ENCODE measurements at regions not wholly inside any gene's neighbourhood (a gene's known extent, or its start where the extent isn't known, plus 50 kb on each side); places are given as distances from the start of the nearest gene placed in this dataset.

- DNase-seq (ENCODE audit: low read depth) = no peak
These were observed 504.2 kb downstream of the ANXA1 start for GRCh38 chr9:73655831-73656230.

GRCh38 chr9:73665253-73665652 is 513.6 kb downstream of the ANXA1 start:
- DNase-seq (ENCODE audit: low read depth) = no peak

- DNase-seq (ENCODE audit: low read depth) = no peak
These were observed 516.1 kb downstream of the ANXA1 start for GRCh38 chr9:73667749-73668148.

GRCh38 chr9:73680831-73681230 is 529.2 kb downstream of the ANXA1 start:
- DNase-seq (ENCODE audit: low read depth) = no peak

DNA sequence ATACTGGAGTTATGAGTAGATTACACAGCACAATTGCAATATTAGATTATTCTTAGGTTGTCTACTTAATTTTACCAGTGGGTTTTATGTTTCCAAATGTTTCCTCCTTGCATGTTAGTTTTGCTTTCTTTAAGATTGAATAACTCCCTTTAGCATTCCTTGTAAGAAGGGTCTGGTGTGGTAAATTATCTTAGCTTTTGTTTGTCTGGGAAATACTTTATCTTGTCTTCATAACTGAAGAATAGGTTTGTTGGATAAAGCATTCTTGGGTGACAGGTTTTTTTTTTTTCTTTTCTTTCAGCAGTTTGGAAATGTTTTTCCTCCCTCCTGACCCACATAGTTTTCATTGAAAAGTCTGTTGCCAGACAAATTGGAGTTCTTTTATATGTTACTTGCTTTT is 531.1 kb downstream of the ANXA1 start:
- DNase-seq (ENCODE audit: low read depth) = no peak

- DNase-seq (ENCODE audit: low read depth) = peak; percentile 48
These were observed 532.4 kb downstream of the ANXA1 start for GRCh38 chr9:73683862-73684591.

DNA sequence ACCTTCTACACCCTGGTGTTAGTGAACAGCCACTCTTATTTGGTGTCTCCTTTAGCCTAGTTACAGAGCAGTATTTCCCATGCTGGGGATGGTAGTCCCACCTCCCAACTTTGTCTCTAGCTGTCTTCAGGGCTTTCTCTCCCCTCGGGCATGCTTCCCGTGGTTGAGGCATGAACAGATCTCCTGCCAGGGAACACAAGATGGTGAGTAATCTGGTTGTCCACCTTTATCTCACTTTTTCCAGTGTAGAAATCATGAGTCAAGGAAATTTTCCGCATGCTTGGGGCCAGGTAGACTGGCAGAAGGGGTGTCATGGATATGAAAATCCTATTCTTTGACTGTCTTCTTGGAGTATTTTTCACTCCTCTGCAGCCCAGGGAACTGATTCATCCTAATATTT is 532.9 kb downstream of the ANXA1 start:
- no peak for DNase-seq (ENCODE audit: low read depth)

GRCh38 chr9:73685786-73686185 is 534.1 kb downstream of the ANXA1 start:
- DNase-seq (ENCODE audit: low read depth) = no peak

- DNase-seq (ENCODE audit: low read depth) = no peak
These were observed 537.6 kb downstream of the ANXA1 start for GRCh38 chr9:73689051-73689870.

GRCh38 chr9:73701415-73702057 is 549.9 kb downstream of the ANXA1 start:
- no peak for DNase-seq (ENCODE audit: low read depth)

DNA sequence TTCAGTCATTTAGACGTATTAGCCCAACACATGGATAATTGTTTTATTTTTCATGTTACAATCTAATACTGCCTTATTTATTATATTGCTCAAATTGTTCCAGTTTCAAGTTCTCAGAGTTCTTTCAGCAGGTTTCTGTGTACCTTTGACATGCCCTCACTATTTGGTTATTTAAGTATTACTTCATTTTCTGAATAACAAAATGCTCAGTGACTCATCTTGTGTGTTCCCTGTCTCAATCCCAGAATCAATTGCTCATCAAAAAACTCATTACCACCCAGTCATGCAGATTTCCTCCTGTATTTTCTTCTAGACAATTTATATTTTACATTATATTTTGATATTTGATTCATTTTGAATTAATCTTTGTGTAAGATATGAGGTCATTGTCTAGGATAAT is 562.6 kb downstream of the ANXA1 start:
- no peak for DNase-seq (ENCODE audit: low read depth)

DNA sequence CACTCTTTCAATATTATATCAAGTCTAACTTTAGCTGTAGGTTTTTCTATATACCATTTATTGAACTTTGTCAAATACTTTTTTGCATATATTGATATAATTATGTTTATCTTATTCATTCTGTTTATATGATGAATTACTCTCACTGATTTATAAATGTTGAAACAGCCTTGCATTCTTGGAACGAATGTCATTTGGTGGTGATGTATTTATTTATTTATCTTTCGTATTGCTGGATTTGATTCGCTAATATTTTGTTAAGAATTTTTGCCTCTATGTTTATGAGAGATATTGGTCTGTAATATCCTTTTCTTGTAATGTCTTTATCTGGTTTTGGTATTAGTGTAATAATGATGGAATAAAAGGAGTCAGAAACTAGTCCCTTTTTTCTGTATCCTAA is 563.9 kb downstream of the ANXA1 start:
- DNase-seq (ENCODE audit: low read depth) = no peak

GRCh38 chr9:73719660-73720059 is 568.0 kb downstream of the ANXA1 start:
- DNase-seq (ENCODE audit: low read depth) = no peak

- no peak for DNase-seq (ENCODE audit: low read depth)
These were observed 568.9 kb downstream of the ANXA1 start for GRCh38 chr9:73720601-73721000.

DNA sequence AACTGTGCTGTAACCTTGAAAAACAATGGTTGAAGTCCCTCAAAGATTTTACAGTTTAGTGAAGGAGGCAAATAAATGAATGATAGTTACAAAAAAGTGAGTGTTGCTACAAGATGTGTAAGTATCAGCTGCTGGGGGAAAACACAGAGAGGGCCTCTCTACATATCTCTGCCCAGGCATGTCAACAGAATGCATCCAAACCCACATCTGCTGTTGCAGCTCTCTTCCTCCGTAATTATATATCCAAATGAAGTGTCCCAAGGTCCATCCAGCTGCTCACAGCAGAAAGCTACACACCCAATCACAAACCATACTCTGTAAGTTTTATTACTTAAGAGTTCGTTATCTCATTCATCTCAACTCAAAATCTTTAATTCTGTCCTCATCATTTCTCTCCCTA is 584.6 kb downstream of the ANXA1 start:
- no peak for DNase-seq (ENCODE audit: low read depth)

DNA sequence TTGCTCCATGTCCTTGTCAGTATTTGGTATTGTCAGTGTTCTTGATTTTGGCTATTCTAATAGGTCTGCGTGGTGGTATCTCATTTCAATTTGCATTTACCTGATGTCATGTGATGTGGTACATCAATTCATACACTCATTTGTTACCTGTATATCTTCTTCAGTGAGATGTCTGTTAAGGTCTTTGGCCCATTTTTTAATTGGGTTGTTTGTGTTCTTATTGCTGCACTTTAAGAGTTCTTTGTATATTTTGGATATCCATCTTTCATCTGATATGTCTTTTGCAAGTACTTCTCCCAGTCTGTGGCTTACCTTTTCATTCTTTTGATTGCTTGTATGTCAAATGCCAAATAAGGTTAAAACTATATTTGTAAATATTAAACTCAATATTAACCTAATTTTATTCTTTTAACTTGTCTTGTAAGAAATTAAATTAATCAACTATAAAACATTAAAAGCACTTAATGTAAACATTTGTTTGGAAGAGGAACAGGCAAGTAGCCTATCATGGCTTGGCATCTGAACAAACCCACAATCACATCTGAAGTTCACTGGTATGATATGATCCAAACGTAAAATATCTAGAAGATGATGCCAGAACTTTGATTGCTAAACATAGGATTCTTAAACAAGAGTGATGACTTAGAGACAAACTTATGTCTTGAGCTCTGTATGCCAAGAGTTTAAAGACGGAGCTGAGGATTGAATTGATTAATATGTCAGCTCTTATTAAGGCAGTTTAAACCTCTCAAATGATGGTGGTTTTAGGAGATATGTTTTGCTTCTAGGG is 587.3 kb downstream of the ANXA1 start:
- DNase-seq (ENCODE audit: low read depth) = no peak

DNA sequence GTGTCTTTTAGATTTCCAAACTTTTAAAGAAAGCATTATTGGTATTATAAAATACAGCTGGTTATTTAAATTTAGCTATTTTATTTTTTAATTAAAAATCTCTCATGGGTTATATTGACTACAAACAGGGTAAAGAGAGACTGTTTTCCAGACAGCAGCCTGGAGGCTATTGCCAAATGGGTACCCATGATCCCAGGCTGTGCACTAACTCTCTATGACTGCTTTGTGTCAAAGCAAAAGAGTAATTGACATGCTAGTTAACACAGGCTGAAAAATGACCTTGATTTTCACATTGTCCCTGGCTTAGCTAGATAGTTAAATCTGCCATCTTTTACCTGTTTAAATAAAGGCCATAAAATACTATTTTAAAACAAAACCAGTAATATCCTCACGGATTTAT is 589.7 kb downstream of the ANXA1 start:
- DNase-seq (ENCODE audit: low read depth) = no peak

DNA sequence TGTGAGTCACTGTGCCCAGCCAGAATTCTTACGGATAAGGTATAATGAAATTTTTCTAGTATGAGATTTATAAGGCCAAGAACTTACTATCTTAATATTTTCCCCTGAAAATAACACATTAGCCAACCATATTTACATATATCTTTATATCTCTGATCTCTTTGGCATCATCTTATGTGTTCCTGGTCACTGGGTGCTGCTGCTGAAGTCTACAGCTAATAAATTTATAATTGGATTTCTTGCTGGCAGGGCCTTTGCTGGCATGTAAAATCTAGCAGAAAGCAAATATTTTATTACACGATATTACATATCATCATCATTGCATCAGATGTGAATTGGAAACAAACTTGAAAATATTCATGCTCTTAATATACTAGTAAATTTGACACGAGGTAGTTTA is 590.7 kb downstream of the ANXA1 start:
- no peak for DNase-seq (ENCODE audit: low read depth)

- no peak for DNase-seq (ENCODE audit: low read depth)
These were observed 592.2 kb downstream of the ANXA1 start for GRCh38 chr9:73743826-73744225.

GRCh38 chr9:73745598-73745997 is 593.9 kb downstream of the ANXA1 start:
- DNase-seq (ENCODE audit: low read depth) = no peak

- no peak for DNase-seq (ENCODE audit: low read depth)
These were observed 601.5 kb downstream of the ANXA1 start for GRCh38 chr9:73753171-73753570.

GRCh38 chr9:73761905-73762304 is 610.2 kb downstream of the ANXA1 start:
- no peak for DNase-seq (ENCODE audit: low read depth)

All from EH (cell line).